Stimulated activated CD4-positive, alpha-beta T cell treated with anti-CD3 and anti-CD28 coated beads, Interleukin-4, amount 100 ng/mL, for 1 hour (primary cell): ENCODE measurements at regions not wholly inside any gene's neighbourhood (a gene's known extent, or its start where the extent isn't known, plus 50 kb on each side); places are given as distances from the start of the nearest gene placed in this dataset.

Source experiments
- DNase-seq: peaks from one replicate; pipeline ENCODE4 v3.0.0-alpha.2; 2020

DNA sequence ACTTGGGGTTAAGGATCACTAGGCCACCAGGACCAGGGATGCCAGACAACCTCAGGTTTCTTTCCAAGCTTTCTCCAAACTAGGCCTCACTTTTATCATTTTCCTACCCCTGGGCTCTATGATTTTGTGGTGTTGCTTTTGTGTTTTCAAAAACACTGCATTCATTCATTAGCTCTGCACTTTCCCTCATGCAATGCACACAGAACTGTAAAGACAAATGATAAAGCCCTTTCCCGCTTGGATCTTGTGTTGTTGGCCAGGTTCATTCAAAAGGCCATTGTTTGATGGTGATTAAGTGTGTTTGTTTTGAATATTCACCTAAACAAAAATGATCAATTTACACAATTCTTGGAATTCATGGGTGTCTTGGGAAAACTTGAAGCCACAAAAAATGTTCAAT is 210.7 kb upstream of the TNP1 start:
- no peak for DNase-seq

DNA sequence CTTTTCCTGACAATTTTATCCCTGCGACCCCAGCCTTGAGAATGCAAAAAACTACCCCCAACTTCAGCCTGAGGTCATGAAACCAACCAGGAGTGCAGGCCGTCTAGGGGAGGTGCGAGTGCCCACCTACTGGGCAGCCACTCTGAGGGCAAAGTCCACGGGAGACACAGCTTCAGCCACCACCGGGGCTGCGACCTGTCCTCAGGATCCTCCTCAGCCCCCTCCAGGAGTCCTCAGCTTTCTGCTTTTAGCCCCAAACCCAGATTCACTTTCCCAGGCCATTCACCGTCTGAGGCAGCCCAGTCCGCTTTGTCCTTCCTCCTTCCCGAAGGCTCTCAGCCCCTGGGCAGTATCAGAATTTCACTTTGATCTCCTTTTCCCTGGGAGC is 210.2 kb upstream of the TNP1 start:
- no peak for DNase-seq

DNA sequence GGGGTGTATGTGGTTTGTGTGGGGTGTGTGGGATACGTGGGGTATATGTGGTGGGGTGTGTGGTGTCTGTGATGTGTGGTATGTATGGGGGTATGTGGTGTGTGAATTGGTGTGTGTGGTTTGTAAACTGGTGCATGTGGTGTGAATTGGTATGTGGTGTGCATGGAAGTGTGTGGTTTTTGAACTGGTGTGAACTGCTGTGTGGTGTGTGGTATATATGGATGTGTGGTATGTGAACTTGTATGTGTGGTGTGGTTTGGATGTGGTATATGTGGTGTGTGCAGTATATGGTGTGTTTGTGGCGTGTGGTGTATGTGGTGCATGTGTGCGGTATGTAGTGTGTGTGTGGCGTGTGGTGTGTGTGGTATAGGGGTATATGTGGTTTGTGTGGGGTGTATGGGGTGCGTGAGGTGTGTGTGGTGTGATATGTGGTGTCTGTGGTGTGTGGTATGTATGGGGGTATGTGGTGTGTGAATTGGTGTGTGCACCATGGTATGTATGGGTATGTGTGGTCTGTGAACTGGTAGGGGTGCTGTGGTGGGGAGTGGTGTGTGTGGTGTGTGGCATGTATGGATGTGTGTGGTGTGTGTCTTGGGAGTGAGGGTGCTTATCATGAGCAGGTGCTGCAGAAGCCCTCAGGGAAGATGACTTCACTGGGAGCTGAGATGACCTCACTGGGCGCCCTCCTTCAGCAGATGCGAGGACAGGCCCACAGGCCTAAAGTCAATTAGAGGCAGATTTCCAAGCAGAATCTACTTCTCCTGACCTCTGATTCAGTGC is 209.6 kb upstream of the TNP1 start:
- no peak for DNase-seq

DNA sequence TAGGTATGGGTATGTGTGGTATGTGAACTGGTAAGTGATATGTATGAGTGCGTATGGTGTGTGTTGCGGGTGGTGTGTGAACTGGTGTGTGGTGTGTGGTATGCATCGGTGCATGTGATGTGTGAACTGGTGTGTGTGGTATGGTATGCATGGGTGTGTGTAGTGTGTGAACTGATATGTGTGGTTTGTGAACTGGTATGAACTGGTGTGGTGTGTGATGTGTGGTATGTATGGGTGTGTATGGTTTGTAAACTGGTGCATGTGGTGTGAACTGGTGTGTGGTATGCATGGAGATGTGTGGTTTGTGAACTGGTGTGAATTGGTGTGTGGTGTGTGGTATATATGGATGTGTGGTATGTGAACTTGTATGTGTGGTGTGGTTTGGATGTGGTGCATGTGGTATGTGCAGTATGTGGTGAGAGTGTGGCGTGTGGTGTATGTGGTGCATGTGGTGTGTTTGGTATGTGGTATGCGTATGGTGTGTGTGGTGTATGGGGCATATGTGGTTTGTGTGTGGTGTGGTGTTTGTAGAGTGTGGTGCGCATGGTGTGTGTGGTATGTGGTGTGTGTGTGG is 208.9 kb upstream of the TNP1 start:
- DNase-seq = no peak

DNA sequence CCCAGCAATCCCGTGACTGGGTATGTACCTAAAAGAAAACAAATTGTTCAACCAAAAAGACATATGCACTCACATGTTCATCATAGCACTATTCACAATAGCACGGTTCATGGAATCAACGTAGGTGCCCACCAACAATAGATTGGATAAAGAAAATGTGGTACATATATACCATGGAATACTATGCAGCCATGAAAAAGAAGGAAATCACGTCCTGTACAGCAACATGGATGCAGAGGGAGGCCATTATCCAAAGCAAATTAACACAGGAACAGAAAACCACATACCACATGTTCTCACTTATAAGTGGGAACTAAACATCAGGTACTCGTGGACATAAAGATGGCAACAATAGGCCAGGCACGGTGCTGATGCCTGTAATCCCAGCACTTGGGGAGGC is 207.9 kb upstream of the TNP1 start:
- no peak for DNase-seq

DNA sequence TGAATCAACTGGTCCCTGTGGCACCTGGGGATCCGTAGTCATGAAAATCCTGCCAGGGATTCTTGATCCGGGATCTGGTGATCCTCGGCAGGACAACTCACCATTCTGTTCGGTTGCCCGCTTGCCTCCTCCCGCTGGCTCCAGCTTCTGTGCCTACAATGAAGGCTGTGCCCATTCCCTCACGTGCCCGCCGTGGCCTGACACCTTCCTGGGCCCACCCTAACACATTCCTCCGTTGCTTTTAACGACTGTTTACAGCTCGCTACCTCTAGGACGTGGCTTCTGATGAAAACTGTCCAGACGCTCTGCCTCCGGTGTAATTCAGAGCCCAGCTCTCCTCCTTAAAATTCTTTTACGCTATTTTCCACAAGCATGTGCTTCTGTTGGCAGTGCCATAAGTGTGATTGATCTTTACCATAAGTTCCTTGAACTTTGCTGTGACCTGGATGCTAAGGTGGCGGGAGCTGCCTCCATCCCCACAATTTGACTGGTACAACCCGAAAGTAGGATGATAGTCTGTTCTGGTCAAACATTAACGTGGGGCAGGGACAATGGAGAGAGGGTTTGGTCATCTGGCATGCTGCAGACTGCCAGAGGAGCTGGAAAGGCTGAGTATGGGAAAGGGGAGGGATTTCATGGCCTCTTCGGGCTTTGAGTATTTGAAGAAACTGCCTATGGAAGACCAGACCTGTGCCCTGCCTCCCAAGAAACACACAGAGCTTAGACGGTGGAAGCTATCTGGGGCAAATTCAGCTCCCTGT is 206.8 kb upstream of the TNP1 start:
- DNase-seq = no peak

DNA sequence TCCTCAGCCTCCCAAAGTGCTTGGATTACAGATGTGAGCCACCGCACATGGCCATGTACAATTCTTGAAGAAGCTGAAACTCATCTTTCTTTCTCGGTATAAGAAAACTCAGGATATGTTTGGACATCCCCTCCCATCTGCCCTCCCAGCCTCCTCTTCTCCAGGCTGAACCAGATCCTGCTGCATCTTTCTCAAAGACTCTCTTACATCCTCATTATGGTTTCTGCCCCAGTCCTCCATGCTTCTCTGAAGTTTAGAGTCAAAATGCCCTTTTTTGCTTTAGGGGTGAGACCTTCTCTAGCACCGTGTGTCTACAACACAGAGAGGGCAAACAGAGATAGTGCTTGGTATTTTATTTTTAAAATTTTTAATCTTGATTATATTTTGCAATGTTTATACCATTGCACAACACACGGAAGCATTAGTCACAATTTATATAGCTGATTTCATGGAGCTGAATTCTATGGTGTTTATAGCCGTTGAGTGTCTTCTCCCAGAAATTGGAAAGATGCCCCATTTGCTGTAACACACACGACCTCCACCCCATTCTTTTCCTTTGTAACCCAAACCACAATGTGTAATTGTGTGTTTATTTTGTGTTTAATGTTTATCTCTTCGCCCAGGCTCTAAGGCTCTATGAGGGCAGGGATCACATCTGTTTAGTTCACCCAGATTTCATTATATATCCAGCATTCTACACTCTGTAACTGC is 206.0 kb upstream of the TNP1 start:
- DNase-seq = no peak

DNA sequence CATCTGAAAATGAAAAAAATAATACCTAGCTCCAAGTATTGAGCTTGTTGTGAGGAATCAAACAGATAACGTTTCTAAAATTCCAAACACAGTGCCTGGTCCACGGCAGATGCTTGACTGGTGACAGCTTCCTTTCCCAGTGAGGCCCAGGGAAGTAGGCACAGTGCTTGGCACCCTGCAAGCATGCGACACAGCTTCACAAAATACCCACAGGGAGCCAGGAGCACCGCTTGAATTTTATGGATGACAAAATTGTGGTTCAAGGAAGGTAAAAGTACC is 205.1 kb upstream of the TNP1 start:
- no peak for DNase-seq

DNA sequence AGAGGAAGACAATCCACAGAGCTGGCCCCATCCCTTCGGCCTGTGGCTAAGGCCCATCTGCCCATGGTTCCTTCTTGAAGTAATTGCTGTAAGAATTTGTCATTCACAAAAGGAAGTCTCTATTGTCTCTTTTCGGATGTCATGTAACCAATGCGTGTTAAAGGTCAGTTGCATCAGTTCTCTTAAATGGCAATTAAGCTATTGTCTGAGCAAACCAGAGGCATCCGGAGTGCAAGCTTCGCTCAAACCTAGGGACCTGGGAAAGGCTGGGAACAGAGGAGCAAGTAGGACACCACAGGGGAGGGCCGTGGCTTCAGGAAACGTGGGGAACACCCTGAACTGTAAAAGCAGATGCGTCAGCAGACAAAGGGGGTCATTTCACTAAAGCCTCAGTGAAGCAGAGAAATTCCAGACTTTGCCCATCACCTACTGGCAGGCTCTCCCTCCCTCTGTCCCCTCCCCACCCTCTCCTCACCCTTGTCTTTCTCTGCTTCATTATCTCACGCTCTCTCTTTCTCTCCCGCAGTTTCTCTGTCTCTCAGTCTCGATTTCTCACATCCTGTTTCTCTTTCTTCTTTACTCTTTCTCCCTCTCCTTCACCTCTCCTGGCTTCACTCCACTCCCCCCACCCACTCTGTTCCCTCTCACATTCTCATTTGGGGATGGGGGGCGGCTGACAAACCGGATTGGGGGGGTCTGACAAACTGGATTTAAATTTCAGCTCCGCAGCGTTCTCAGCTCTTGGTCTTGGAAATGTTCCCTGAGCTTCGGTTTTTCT is 204.6 kb upstream of the TNP1 start:
- no peak for DNase-seq

DNA sequence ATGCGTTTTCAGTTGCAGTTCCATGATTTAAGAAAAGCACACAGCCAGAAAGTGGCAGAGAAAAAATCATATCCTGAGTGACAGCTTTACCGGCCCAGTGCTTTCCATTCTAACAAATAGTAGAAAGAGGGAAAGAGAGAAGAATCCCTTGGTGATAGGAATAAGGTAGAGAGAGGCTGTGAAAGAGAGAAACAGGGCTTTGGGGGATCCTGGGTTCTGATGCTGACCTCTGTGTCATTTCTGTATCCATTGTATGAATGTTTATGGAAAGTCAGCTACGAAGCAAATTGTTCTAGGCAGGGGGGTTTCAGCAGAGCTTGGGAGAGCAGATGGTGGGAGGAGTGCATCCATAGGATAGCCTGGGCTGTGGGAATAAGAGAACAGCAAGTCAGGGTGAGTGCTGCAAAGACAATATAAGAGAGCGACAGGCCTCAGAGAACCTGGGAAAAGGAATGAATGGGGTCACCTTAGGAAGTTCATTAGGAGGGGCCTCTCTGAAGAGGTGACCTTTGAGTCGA is 203.4 kb upstream of the TNP1 start:
- DNase-seq = no peak

DNA sequence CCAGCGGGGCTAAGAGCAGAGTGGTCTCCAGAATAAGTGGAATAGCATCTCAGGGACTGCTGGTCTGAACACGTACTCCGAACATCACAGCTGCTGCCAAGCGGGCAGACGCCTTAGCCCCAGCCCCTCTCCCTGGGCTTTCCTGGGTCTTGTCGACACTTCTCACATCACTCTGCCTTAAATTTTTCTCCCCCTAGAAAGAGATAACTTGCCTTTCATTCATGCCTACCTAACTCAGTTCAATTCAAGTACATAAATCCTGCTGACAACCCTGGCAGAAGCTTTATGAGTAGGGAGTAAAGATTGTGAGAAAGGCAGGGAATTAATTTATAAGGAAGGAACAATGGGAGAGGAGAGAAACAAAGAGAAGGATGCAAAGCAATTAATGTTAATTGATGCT is 202.9 kb upstream of the TNP1 start:
- DNase-seq = no peak

DNA sequence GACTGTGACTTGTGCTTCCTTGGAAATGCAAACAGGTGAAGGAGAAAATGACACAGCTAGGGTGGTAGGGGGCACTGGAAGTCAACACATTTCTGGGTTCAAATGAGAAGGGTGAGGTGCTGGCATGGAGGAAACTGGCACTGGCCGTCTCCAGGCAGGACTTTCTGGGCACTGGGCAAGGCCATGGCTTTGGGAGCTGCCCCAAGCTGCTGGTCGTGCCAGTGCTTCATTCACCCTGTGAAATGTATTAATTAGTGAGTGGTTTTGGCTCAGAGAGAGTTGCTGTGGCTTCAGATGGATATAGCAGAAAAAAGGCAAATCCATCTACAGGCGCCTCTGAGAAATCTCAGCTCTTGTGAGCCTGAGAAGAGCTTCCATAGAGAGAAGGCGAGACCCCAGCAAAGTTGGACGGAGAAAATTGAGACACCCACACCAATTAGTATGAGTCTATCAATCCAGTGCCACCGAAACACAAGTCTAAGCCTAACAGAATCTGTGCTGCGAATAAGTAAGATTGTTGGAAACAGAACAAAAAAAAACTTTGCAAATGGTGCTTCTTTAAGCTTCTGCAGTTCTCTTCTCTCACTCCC is 202.1 kb upstream of the TNP1 start:
- no peak for DNase-seq

DNA sequence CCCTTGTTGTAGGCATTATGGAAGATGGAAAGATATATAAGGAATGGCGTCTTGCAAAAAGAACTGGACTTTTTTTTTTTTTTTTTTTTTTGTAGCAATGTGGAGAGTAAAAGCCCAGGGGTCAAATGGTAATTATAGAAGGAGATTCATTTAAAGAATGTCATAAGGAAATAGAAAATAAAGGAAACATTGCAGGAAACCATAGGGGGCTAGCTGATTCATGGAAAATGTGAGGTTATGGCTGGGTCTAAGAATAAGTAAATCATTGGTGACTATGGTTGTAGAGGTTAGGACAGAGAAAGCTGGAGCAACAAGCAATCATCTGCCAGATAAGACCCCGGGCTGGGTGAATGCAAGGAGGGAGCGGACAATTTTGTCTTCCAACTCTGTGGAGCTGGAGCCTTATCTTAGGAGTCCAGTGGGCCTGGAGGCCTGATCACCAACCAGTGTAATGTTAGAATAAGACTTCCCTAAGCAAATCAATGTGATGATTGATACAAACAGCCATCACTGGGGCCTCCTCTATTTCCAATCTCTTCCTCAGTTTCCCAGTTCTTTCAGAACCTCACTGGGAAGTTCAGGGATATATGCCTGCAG is 201.2 kb upstream of the TNP1 start:
- DNase-seq = no peak

DNA sequence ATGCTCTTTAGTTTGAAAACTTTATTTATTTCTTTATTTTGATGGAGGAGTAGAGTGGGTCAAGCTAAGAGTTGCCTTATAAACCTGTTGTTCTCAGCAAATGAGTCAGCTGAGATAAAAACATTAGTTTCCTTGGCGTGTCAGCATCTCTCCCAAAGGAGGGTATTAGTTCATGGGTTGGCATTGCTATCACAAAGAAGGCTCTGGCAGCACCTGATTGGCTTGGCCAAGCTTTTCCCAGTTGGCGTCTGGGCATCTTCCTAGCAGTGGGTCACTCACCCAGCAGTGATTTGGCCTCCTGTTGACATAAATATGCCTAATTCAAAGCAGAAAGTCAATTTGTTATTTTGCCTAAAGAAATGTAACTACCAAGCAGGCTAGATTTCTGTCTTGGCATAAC is 200.7 kb upstream of the TNP1 start:
- no peak for DNase-seq

DNA sequence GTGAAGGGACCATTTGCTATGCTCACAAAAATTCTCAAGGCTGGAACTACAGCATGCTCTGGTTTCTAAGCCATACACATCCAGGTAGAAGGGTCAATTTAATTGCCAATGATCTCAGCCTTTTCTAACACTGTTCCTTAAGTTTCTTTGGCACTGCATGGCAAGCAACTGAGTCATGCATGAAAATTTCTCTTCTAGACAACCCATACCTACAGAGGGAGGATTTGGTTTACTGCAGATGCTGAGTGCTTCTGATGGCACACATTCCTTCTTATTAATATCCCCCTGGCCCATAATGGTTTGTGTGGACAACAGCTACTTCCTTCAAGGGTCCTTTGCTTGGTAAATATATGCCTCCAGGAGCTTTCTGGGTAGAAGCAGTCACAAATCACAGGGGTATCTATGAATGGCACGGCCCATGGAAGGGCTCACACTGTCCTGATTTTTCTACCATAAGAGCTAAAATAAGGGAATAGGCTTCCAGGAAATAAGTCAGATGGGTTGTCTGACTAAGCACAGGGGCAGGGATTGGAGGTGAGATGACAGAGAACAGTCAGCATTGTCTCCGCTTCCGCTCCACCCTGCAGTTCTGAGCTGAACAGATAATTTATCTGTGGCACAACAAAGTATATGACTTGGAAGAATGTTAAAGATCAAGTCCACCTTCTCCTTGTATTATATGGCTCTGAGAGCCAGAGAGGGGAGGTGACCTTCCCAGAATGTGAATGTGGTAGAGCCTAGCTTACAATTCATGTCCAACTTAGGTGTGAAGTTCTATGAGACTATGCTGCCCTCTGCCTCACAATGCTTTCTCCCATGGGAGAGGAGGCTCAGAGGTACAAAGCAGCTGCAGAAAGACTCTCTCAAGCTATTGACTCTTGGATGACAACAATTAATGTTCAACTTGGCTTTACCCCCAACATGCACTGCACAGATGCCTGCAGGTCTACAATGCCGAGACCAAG is 199.2 kb upstream of the TNP1 start:
- DNase-seq = no peak

DNA sequence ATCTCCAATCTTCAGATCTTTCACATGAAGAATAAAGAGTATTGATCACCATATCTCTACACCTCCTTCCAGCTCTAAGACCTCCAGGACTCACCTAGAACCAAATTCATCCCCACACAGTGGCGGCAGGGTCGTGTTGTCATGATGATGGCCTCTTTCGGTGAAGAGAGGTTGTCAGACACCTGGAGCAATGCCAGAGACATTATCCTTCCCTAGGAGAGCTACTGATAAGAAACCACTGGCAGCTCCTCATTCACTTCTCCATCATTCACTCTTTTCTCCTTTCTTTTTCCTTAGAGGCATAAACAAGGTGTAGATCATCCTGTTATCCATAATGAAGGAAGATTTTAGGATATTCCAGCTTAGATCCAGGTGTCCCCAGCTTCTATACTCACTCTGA is 197.9 kb upstream of the TNP1 start:
- no peak for DNase-seq

DNA sequence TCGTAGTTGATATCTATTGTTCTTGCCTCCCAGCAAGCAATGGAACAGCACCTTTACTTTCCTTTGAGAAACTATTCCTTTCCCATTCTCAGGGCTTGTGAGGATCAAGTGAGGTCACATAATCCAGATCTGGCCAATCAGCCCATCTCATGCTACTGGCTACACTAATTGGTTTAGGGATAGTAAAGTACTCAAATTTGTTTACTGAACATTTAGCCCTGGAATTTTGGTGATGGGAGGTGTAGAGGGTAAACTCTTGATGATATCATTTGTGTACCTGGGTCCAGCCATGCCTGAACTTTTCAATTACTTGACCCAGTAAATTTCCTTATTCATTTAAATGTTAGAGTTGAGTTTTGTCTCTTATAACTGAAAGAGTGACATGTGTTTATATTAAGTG is 195.8 kb upstream of the TNP1 start:
- DNase-seq = no peak

DNA sequence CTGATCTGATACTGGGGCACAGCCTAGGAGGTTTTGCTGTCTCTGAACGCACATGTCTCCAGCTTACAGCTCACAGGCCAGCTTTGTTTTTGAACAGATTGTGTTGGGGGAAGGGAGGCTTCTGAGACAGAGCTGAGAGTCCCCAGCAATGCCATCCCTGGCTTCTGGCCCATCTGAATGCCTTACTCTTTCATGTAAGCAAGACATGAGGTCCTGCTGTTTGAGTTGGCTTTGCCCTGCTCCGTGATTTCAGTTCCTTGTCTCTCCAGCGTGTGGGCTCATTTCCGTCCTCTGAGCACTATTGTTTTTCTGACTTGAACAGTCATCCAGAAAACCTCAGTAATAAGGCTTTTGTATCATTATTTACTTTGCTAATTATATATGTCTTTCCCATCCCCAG is 194.9 kb upstream of the TNP1 start:
- DNase-seq = no peak

DNA sequence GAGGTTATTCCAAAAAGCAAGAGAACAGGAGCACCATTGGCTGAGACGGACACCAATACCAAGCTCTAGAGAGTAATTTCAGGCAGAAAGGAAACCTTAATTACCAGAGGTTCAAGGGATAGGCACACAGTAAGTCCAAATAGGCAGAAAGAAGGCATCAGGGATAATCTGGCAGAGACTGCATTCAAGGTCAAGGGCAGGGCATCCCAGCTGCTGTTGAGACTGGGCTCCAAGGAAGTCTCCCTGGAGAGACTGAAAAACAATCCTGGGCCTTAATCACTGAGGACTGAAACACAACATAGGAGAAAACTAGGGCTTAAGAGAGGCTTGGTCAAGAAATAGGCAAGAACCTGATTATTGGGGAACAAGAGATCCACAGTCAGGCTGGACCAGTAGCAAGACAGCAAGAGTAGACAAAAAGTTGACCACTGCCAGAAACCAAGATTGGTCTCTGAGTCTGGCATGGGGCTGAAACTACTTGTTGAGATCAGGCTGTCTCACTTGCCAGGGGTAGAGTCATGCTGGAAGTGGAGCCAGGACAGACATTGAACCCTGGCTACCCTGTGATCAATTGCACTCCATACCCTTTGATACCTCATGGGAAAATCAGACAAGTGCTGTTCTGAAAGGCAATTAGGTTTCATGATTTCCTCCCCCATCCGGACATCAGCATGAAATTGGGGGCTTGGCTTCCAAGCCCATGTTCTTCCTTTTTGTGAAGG is 193.2 kb upstream of the TNP1 start:
- no peak for DNase-seq

DNA sequence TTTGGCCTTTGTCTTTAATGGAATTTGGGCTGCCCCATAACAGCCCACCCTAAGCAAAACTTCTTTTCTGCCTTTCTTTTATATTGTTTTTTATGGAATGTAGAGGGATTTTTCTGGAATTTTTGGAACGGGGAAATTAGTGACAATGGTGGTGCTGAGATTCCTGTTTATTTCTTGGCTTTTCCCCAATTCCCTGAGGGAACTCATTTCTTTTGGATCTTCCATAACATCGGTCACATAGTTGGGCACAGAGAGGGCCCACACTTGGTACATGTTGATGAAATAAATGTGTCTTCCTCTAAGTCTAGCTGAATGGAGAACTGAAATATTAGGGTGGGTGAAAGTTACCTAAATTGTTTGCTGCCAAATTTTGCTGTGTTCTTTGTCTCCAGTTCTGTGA is 191.6 kb upstream of the TNP1 start:
- no peak for DNase-seq
